Hindlimb muscle (tissue), 1 donor: ENCODE measurements at regions not wholly inside any gene's neighbourhood (a gene's known extent, or its start where the extent isn't known, plus 50 kb on each side); places are given as distances from the start of the nearest gene placed in this dataset.
"Not testable (repeated sequence)": the region's sequence is repeated elsewhere in the genome, so short reads cannot be mapped to it uniquely, and the experiment has no call there.

Experiments used
- DNase-seq: peaks from one replicate; pipeline ENCODE4 v3.0.0-alpha.2; 2013

DNA sequence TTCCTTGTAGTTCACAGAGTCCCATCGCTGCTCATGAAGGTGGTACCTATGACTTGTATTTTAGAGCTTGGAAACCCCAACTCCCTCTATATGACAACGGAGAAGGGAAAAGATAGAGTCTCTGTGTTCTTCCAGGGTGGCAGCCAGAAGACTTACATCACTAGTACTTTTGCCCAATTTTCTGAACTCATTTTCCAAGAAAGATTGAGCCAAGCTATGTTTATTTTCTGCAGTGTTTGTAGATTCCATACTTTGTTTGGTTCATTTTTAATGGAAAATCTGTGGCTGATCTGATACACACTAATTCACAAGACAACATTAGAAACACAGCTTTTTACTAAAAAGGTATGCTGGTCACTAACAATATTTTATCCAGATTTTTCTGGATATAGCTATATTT lies 60.2 kb upstream of the ATP5MC3 start:
- DNase-seq: no peak

DNA sequence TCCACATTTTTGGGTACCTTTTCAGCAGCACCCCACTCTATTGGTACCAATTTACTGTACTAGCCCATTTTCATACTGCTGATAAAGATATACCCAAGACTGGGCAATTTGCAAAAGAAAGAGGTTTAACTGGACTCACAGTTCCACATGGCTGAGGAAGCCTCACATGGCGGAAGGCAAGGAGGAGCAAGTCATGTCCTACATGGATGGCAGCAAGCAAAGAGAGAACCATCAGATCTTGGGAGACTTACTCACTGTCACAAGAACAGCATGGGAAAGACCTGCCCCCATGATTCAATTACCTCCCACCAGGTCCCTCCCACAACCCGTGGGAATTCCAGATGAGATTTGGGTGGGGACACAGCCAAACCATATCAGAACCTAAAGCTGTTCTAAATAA lies 58.5 kb upstream of the ATP5MC3 start:
- DNase-seq: not testable (repeated sequence)

DNA sequence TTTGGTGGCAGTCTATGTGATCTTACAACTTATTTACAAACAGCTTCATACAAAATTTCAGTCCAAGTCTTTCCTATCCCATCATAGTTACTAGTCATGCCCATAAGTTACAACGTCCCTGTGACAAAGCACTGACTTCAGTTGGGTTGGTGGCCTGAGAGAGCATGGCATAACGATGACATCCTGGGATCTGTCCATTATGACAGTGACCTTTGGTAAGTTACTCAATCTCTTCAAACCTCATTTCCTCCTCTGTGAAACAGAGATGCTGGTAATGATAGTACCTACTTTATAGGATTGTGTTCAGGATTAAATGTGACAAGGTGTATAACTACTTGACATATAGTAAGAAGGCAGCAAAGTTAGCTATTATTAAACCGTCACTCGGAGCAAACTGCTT lies 55.4 kb upstream of the ATP5MC3 start:
- no peak for DNase-seq

DNA sequence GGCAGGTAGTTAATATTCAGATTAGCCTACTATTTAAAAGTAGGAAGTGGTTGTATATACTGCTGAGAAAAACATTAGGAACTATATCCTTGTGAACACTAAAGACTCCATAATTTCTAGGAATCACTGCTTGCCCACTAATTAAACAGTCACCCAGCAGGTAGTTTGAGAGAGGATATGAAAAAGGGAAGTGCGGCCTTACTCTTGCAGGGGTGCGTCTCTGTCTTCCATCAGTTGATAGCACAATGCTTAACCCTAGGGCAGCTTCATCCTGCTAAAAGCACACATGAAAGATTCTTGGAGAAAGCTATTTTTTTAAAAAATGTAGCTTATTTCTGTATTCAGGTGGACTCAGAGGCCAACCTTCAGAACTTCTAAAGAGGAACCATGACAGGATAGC lies 53.1 kb upstream of the ATP5MC3 start:
- DNase-seq: no peak

DNA sequence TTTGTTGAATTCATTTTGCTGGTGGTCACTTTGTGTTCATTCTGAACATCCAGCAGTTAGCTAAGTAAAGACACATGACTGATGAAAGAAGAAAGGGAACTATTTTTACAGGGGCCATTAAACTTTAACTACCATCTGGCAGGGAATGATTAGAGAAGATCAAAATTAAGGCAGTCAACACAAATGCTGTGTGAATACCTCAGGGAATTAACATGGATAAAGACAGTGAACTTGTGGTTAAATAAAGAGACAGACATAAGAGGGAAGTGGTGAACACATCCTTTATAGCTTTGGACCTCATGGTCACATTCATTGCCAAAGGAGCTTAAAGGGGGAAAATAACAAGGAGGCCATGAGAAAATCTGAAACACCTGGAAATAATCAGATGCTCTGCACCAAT lies 52.6 kb upstream of the ATP5MC3 start:
- no peak for DNase-seq

DNA sequence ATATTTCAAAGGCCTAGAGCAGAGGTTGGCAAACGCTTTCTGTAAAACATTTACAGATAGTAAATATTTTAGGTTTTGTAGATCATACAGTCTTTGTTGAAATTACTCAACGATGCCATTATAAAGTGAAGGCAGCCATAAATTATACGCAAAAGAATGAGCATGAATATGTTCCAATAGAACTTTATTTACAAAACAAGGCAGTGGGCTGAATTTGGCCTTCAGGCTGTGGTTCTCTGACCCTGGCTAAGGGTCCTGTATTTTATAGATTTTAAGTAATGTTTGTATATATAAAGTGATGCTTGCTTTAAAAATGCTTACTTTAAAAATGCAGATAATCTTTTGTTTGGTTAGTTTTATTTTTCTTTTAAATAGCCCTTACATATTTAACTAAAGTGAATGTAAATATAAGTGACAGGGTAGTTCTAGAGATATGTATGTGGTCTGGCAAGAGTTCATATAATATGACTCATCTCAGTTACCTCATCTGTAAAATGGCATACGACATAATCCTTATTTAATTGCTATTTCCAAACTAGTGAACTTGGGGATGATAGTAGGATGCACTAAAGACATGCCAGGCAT lies 51.7 kb upstream of the ATP5MC3 start:
- no peak for DNase-seq
